ENCODE measurements at regions not wholly inside any gene's neighbourhood (a gene's known extent, or its start where the extent isn't known, plus 50 kb on each side); places are given as distances from the start of the nearest gene placed in this dataset.
"Not testable (repeated sequence)": the region's sequence is repeated elsewhere in the genome, so short reads cannot be mapped to it uniquely, and the experiment has no call there.

DNA sequence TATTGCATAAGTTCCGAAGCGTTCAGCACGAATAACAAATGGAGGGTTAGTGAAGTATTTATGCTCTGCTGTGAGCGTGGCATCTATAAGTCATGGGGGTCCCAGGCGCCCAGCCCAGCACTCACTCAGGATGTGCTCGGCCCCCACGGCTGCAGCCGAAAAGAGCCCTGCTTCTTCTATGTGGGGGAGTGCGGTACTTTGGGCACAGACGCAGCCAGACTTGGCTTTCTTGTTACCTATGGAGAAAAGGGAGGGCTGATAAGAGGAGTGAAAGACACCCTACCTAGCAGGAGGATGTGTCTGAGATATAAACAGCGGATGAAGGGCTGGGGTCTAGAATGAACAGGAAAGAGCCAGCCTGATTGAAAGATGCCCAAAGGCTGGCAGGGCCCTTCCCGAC, 51.4 kb downstream of the MRPL36 start:
- FAIRE-seq, result no peak

DNA sequence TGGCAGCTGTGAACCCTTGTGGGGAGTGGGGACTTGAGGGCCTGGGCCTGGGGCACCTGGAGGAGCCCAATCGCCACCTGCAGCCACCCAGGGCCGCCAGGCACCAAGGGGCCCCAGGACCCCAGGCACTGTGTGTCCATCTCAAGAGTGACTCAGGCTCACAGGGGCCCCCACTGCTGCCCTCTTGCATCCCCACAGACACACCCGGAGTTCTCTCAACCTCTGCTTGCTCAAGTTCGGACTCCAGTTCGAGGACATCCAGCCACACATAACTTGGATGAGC, 51.9 kb downstream of the MRPL36 start:
- no peak for FAIRE-seq

DNA sequence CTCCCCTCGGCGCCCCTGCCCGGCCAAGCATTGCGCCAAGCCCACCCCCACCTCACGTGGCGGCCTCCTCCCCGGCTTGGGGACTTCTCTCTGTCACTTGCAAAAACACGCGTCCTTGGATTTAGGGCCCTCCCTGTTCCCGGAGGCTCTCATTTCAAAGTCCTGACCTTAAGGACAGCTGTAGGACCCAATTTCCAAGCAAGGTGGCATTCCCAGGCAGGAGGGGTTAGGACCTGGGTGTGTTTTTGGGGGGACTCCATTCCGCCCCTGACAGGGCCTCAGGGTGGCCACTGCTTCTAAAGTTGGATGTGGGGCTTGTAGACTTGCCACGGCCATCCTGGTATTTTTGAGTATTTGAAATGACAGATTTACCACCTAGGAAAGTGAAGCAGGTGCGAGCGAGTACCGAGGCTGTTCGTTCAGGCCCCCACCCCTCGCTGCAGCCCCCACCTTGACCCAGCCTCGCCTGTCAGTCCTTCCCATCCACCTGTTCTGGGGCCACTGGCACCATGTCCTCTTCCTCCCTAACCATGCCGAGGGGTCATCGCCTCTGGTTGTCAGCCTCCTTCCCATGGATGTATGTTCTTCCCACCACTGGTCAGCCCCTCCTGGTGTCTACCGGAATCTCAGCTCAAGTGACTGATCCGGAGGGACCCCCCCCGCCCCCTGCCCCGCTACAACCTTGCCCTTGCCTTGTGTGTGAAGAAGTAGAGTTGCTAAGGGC, 52.4 kb downstream of the MRPL36 start:
- no peak for FAIRE-seq

DNA sequence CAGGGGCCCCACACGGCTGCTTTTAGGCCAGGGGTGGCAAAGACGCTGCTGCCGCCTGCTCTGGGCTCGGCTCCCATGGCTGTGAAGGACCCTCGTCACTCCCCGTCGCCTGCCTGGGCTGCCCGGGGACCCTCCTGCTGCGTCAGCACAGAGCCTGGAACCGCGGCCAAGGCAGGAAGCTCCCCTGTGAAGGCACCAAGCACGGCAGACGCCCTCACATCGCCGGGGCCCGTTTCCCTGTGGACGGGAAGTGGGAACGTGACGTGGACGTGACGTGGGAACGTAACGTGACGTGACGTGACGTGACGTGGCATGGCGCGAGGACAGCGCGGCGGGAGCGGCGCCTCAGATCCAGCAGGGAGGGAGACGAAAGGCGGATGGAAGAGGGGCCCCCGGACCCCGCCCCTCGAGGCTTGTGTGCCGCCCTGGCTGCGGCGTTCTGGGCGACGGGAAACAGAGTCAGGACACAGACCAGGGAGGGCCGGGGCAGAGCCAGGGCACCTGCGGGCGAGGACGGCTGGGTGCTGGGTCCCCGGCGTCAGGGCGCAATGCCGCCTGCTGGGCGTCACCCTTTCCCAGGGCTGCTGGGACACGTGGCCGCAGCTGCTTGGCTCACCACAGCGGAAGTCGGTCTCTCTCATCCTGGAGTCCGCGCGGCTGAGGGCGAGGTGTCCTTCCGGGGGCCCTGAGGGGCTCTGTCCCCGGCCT, 53.1 kb downstream of the MRPL36 start:
- FAIRE-seq, result no peak

DNA sequence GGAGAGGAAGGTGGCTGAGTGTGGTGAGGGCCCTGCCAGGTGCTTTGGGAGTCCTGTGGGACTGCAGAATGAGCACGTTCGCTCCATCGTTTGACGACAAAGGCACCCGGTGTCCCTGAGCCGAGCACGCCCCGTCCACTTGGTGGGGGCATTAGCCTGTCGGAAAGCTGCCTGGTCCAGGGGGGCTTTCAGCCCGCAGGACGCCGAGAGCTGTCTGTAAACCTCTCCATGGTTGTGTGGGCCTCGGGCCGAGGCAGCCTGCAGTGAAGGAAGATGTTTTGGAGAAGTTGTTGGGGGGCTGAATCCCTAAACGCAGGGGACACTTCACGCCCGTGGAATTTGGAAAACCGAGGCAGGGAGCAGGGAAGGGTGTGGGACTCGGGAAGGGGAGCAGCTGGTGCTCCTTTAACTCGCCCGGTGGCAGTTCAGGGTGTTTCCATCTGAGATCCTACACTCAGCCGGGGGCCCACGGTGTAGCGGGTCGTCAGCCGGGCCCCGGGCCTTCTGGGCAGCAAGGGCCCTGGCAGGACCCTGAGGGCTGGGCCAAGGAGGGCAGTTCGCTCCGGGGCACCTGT, 53.8 kb downstream of the MRPL36 start:
- FAIRE-seq, result no peak

DNA sequence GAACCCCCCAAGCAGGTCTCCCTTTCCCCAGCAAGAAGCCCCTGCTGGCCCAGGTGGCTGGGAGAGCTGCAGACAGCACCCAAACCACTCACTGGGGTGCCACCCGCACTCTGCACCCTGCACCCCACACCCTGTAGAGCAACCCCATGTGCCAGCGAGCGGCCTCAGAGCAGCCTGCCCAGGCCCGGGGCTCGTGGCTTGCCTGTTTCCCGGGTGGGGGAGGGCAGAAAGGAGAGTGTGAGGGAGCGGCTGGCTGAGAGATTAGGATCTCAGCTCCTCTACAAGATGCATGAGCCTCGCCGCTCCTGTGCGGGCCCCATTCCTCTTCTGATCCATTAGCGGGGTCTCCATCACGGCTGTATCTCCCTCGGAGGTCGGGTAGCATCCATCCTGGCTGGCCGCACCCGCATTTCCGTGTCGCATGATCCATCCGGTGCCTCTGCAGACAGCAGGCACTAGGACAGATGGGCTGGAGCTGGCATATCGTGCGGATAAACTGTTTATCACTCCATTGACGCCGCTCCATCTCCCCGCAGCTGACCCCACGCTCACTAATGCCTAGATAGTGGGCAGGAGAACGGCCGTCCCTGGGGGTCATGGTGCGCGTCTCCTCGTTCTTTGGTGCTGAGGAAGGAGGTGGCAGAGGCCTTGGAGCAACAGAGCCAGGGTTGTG, 54.4 kb downstream of the MRPL36 start:
- no peak for FAIRE-seq

DNA sequence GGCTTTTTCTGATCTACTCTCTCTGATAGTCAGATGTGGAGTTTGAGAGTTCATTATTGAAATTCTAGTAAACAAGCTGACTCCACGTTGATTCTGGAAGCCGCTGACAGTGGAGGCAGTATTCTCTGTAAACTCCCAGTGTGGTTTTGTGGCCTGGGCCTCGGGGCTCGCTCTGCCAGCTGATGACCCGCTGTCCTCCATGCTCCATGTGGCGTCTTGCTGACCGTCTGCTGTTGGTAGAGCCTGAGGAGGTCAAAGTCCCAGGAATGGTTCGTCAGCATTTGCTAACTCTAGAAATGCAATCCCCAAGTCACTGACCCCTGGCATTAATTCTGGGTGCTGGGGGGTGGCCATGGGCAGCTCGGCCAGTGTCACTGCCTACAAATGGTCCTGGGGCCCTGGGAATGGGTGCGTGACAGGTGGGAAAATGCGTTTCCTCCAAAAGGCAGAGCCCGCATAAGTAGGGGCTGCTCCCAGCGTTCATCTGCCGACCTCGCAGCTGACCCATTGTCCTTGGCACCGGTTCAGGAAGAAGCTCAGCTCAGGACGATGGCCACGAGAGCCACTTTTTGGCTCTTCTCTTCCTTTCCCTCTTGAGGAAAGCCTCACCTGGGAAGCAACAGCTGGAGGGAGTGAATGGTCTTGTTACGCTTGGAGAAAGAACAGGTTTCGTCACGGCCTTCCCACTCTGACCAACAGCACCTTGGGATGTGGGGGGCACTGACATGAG, 55.1 kb downstream of the MRPL36 start:
- FAIRE-seq, result no peak

DNA sequence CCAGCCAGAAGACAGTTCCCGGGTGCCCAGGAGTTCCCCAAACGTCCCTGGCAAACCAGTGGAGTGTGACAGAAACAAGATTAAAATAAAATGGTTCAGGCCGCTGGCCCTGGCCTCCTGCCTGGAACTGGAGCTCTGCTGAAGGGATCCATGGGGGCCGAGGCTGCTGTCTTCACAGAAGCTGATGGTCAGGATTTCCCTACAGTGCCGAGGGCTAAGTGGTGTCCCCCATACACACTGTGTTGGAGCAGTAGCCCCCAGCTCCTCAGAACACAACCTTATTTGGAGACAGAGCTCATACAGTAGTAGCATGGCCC, 55.9 kb downstream of the MRPL36 start:
- FAIRE-seq, result no peak

DNA sequence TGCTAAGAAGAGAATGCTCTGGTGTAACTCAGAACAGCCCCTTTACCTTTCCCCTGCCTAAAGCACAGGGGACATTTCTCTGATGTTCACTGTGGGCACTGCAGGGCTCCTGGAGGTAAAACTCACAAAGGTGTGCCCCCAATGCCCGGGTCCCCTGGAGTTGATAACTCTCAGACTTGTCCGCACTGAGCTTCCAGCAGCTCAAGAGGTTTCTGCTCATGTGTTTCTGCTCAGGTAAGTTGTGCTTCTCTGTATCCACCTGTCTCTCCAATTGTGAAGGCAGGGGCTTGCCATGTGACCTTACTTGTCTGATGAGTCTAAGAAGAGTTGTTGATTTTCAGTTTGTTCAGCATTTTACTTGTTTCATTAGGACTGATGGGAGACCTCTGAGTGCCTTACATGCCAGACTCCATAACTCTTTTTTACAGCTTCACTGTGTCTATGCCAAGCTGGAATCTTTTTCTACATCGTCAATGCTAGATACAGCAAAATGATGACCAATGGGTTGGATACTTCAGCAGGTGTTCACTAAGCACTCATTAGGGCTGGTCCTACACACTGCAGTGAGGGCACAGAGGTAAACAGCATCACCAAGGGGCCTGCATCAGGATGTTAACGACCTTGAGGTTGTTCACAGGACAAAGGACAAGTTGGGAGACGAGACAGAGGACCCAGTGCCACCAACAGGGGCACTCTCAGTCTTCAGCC, 56.4 kb downstream of the MRPL36 start:
- FAIRE-seq, result no peak

DNA sequence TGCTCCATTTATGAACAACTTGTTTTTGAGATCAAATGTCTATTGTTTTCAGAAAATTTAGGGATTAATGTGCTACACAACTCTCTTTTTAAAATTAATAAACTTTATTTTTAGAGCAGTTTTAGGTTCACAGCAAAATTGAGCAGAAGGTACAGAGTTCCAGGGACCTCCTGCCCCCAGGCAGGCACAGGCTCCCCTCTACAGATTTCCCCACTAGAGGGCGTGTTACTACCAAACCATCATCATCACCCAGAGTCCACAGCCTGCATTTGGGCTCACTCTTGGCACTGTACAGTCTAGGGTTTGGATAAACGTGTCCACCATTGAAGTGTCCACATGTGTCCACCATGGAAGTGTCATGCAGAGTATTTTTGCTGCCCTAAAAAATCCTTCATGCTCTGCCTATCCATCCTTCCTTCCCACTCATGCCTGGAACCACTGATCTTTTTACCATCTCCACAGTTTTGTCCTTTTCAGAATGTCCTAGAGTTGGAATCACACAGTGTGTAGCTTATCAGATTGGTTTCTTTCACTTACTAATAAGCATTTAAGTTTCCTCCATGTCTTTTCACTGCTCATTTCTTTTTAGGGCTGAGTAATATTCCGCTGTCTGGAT, 61.7 kb downstream of the MRPL36 start:
- FAIRE-seq, result no peak

DNA sequence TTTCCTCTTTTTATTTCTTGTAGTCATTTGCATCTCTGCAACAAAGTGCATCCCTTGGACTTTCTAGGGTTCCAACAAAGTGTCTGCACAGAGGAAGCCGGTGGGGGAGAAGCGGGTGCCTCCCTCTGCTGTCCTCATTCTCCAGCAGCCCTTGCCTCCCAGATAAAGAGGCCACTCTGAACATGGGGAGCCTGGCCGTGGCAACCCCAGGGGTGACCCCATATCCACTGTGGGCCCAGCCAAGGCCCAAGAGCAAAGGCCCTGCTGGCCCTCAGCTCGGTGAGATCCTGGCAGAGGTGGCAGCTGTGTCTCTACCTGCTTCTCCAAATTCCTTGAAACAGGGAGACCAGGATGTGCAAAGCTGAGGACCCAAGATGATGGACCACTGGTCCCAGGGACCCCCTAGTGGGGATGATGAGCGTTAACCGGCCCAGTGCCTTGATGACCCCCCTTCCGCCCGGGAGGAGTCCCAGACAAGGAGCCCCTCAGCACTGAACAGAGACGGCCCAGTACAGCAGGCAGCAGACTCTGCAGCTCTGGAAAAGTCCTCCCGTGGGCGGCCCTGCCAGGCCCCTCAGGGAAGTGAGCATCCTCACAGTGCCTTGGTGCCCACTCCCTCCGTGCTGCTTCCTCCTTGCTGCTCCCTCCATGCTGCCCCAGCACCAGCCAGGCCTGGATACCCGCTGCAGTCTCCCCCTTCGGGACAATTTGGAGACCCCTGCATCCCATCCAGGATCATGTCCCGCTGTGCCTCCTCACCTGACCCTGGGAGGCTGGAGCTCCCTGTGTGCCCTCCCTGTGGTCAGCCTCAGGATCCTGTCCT, 62.5 kb downstream of the MRPL36 start:
- no peak for FAIRE-seq

DNA sequence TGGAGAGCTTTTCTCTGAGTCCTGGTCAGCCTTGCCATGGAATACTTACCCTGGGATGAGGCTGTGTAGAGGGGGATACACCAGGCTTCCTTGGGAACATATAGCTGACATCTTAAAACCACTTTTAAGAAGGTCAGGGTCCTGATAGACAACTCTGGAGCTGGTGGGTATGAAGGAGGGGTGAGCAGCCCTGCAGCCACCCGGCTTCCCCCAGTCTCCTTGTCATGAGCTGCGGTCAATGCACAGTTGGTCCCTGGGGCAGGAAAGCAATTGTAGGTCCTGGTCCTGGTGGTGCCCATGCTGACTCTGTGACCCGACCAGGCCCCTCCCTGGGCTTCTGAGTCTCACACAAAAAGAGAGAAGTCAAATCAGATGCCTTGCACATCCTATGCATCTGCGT, 63.6 kb downstream of the MRPL36 start:
- FAIRE-seq, result no peak

DNA sequence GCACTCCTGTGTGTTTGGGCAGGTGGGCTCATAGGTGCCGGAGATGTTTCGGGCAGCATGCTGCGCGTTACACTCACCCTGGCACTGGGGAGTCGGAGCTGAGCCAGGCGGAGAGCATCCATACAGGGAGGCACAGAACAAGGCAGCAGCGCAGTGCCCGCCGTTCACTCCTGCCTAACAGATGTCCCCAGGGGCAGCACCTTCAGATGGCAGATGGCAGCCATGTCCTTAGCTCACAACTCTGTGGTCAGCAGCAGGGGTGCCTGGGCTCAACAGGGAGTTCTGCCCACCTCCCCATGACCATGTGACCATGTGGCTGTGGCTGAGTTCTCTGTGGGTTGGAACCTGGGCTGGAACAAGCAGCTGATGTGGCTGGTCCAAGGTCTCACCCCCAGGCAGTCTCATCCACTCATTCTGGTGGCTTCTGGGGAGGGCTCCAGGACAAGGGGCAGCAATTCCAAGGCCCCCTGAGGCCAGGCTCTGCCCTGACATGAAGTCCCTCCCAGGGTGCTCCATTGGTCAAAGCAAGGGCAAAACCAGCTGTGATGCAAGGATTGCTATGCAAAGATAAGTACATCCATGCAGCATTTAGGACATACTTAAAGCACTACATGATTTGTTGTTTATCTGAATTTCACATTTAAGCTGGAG, 64.2 kb downstream of the MRPL36 start:
- FAIRE-seq, result no peak

DNA sequence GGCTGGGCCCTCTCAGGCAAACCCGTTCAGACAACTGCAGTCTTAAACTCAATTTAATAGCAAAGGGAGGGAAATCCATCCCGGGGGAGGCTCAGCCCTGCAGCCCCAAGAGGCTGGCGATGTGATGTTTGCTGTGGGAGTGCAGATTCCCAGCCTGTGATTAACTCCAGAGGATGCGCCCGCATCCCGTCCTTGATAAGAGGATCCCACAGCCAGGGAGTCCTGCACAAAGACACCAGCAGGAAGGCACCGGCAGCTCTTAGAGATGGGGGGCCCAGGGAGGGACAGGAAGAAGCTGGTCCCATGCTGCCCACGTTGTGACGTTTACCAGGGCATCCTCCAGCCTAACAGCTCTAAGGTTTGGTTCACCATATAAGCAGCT, 64.7 kb downstream of the MRPL36 start:
- no peak for FAIRE-seq

DNA sequence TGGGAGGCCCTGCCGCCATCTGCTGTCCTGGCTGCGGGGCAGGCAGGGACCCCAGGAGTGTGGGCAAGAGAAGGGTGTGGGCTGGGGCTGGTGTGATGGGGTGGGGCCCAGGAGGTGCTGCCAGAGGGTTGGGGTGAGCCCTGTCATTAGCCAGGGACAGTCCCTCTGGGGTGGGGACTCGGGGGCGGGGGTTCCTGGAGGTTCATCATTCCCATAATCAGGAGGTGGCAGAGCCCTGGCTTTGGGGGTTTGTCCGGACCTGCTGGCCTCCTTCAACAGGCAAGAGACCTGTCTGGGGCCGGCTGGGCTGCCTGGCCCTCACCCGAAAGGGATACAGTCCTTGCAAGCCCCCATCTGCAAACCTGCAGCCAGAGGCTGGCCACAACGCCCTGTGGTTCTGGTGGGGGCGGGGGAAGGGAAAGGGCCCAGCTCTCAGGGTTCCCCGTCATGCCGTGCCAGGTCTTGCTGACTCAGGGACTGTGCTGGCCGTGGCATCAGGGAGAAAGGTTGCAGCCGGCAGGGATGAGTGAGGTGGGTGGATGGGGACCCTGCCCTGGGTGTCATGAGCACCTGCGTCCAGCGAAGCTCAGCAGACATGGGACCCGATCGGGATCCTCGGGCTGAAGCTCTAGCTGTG, 65.2 kb downstream of the MRPL36 start:
- FAIRE-seq, result no peak

DNA sequence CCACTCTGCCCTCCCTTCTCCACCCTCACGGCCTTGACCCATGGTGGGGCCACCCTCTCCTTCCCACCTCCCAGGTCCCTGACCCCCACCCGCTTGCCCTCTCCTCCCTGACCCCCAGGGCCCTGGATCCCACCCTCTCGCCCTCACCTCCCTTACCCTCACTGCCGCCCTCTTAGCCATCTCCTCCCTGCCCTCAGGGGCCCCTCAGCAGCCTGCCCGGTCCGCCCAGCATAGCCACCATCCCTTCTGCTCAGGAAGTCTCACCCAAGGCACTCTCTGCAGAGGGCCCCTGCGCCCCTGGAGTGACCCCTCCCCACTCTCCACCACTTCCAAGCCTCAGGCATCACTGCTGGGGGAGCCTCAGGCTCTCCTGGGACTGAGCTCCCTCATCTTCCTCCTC, 66.3 kb downstream of the MRPL36 start:
- FAIRE-seq, result no peak

DNA sequence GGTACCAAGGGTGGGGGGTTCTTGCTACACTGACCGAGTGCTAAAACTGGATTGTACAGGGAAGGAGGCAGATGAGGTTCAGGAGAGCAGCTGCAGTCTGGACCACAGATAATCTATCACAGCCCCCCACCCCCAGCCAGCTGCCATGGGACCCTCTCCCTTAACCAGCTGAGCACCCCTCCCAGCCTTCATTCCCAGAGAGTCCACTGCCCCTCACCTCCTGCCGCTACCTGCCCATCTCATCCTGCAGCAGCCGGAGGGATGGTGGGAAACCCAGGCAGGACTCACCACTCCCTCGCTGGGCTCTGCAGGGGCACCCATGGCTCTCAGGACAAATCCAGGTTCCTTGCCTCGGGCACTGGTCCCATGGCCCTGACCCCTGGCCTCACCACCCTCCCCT, 66.7 kb downstream of the MRPL36 start:
- FAIRE-seq, result no peak

DNA sequence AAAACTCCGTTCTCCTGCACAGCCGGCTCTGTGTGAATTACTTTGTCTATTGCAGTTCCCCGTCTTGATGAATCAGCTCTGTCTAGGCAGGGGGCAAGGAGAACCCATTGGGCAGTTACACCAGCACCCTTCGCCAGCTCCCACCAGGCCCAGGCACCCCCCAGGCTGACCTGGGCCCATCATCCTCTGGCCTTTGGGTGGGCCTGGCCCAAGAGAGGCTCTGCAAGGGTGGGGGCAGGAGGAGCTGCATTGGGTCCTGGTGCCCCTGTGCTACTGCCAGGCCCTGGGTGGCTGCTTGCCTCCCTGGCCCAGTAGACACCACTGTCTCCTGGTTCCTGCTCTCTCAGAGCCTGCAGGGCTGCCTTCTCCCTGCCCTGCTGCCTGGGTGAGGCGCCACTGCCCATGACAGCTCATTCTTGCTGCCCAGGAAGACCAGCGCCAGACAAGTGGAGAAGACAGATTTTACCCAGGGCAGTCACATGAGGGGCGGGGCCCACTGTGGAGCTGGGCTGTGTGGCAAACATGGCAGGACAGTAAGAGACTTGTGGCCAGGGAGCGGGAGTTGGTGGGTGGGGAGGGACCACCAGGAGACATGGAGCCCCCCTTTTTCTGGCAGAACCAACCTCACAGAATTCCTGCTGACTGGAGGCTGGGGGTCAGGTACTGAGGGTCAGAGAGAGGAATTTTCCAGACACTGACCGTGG, 67.2 kb downstream of the MRPL36 start:
- FAIRE-seq, result no peak

DNA sequence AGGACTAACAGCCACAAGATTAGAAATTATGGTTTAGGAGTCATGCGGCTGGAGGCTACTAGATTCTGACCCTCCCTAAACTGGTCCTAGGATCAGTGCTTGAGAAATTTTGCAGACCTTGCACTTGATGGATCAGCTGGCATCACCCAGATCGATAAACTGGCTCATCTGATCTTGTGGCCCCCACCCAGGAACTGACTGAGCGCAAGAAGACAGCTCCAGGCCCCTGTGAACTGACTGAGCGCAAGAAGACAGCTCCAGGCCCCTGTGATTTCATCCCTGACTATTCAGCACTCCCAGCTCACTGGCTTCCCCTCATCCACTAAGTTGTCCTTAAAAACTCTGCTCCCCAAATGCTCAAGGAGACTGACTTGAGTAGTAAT, 67.8 kb downstream of the MRPL36 start:
- not testable (repeated sequence) for FAIRE-seq

DNA sequence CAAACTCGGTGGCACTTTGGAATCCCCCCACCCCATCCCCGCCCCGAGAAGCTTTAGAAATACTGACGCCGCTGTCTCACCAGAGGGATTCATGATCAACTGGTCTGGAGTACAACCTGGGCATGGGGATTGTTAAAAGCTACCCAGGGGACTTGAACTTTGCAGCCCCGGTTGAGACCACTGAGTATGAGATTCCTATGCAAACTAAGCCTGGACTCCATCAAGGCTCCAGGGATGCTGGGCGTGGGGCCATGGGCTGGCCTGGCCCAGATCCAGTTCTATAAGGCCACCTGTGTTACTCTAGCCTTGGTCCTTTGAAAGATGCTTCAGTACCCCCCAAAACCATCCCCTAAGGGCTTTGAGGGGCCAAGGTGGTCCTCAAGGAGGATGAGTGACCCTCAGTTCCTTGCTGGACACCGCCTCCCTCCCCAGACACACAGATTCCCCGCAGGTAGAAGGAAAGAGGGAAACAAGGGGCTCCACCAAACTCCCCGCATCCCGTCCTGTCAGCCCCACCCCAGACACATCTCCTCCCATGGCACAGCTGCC, 68.5 kb downstream of the MRPL36 start:
- FAIRE-seq, result no peak
